ENCODE measurements at regions not wholly inside any gene's neighbourhood (a gene's known extent, or its start where the extent isn't known, plus 50 kb on each side); places are given as distances from the start of the nearest gene placed in this dataset.
"Not testable (repeated sequence)": the region's sequence is repeated elsewhere in the genome, so short reads cannot be mapped to it uniquely, and the experiment has no call there.

DNA sequence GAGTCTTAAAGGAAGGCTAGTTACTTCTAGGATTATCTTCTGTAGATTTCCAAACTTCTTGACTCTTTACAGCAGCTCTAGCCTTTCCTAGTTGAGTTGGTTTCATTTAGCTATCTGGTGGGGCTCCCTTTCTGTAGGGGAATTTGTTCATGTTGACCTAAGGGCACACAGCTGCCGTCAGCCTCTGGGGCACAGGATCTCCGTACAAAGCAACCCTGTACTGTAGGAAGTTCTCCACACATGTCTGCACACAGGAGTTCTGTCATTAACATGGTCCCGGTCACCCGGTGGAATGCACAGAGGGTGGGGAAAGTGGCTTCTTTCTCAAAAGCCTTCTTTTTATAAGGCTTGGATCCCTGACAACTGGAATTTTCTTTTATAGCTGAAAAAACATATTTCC, 88.7 kb upstream of the TNIK start:
- peak; percentile 30 for DNase-seq (ENCODE audit: low read depth, low spot score)

DNA sequence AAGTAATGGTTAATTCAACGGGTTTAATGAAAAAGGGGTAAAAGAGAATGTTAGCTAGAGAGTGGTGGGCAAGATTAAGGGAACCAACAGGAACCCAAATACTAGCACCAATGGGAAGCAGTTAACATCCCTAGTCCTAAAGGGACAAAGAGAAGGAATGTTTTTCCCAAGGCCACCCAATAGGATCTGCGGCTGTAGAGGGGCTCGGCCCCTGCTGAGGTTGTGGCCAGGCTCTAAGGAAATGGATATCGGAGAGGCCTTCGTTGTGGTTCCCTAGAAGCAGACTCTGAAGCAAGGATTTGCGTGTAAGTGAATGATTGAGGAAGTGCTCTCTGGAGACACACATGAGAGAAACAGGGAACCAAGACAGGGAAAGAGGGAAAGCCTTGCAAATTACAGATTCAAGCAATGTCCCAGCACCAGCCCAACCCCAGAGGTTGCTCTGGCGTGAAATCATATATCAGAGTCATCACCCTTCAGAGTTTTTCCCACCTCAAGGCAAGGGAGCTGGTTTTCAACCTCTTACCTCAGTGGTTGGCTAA, 83.6 kb upstream of the TNIK start:
- no peak for DNase-seq (ENCODE audit: low read depth, low spot score)

DNA sequence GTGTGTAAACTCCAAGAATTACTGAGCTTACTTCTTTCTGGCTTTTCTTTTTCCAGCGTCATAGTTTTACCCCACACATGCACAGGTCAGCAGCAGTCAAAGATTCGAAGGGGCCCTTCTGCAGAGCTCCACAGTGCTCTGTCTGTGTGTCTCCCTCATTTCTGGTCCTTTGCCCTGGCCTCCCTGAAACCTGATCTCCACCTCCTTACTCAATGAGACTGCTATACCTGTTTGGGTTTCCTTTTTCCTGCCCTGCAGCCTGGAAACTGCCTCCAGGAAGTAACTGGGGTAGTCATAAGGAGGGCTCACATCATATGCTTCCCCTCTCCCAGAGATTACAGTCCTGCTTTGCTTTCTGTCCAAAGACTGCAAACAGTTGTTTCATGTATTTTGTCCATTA, 82.8 kb upstream of the TNIK start:
- DNase-seq (ENCODE audit: low read depth, low spot score), result peak; percentile 28

GRCh38 chr3:171541647-171542046, 81.4 kb upstream of the TNIK start:
- no peak for DNase-seq (ENCODE audit: low read depth, low spot score)

GRCh38 chr3:171541181-171541580, 81.0 kb upstream of the TNIK start:
- no peak for DNase-seq (ENCODE audit: low read depth, low spot score)

DNA sequence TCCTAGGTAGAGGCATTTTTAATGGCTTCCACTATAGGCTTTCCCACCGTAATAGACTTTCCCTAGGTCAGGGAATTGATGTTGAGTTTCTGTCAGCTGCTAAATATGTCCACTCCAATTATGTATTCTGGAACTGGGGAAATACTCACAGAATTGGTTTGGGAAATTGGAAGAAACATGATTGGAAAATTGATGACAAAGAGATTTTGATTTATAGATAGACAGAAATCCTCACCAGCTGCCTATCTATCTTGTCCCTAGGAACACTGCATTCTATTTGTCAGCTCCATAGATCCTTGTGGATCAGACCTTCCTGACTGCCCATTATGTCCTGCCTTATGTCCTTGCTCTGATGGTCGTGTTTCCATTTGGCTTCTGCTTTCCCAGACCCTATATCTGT, 75.6 kb upstream of the TNIK start:
- no peak for DNase-seq (ENCODE audit: low read depth, low spot score)

DNA sequence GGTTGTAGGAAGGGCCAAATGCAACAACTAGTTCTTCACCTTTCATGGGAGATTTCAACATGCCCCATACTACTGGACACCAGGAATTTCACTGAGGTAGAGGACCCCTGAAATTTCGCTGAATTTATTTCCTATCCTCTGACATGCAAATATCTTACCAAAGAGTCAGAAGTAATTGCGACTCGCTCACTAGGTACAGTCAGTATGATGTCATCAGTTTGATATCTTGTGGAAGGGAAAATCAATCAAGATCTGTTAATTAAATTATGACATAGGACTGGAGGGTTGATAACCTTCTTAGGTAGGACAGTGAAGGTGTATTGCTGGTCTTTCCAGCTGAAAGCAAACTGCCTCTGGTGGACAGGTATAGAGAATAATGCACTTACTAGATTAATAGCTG, 74.9 kb upstream of the TNIK start:
- no peak for DNase-seq (ENCODE audit: low read depth, low spot score)

DNA sequence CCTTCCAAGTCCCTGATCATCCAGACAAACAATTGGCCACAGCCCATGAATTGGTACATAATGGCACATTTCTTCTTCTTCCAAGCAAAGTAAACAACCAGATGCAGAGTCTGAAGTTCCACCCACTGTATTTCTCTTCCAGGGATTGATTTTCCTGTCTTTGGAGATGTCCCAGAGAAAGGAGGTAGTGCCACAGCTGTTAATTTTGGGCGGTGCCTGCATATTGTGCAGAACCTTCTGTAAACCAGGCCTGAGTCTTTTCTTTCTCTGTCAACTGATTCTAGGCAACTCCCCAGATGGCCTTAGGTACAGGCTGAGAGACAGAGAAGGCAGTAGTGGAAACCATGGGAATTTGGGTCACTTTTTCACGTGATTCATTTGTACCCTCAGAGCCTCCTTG, 73.5 kb upstream of the TNIK start:
- no peak for DNase-seq (ENCODE audit: low read depth, low spot score)

GRCh38 chr3:171532294-171532693, 72.1 kb upstream of the TNIK start:
- no peak for DNase-seq (ENCODE audit: low read depth, low spot score)

DNA sequence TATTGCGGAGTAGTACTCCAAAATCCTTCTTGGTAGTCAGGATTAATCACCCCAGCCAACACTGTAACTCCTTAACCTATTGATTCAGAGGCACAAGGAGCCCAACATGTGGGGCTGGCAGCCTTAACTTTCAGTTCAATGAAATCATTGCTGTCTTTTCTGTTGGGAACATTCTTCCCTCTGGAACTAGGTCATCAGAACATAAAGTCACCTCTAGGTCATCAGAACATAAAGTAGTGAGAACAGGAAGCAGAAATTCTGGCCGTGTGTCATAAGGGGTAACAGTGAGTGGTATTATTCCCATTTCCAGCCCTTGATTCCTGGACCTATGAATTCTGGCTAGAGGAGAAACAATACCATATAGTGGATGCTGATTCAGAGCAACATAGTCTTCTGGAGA, 71.5 kb upstream of the TNIK start:
- DNase-seq (ENCODE audit: low read depth, low spot score), result no peak

DNA sequence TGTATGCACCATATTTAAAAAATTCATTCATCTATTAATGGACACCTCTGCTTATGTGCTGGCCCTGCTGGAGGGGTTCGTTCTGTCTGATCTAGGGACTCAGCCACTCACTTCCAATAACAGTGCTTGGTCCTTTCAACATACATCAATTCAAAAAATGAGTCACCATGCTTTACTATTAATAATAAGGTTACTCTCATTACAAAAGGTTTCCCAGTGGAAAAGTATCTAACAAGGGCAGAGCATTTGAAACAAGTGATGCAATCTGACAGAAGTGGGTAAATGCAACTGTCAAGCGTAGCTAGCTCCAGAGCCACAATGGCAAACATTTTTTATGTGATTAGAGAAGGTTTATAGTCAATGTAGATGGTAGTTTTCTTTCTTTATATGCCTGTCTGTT, 67.9 kb upstream of the TNIK start:
- no peak for DNase-seq (ENCODE audit: low read depth, low spot score)

- DNase-seq (ENCODE audit: low read depth, low spot score), result no peak
These were observed 66.7 kb upstream of the TNIK start for GRCh38 chr3:171526869-171527268.

DNA sequence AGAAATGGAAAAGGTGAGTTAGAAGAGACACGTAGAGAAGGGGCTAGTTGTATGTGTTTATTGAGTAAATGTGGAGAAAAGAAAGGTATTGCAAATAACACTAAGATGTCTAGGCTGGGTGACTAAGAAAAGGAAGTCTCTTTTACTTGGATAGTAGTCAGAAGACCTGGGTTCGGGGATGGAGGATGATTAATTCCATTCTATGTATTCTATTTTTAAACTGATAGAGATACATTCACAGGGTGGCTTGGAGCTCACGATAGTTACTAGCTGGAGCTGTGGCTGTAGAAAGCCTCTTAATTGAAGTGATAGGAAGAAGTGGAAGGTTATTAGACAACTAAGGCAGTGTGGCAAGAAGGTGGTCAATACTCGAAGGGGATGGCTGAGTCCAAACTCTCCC, 65.9 kb upstream of the TNIK start:
- DNase-seq (ENCODE audit: low read depth, low spot score), result no peak

GRCh38 chr3:171525437-171525836, 65.2 kb upstream of the TNIK start:
- no peak for DNase-seq (ENCODE audit: low read depth, low spot score)

GRCh38 chr3:171524921-171525310, 64.7 kb upstream of the TNIK start:
- DNase-seq (ENCODE audit: low read depth, low spot score), result no peak

GRCh38 chr3:171522651-171523050, 62.4 kb upstream of the TNIK start:
- DNase-seq (ENCODE audit: low read depth, low spot score), result no peak

GRCh38 chr3:171519423-171519822, 59.2 kb upstream of the TNIK start:
- DNase-seq (ENCODE audit: low read depth, low spot score), result not testable (repeated sequence)

- DNase-seq (ENCODE audit: low read depth, low spot score), result no peak
These were observed 56.6 kb upstream of the TNIK start for GRCh38 chr3:171516765-171517164.

DNA sequence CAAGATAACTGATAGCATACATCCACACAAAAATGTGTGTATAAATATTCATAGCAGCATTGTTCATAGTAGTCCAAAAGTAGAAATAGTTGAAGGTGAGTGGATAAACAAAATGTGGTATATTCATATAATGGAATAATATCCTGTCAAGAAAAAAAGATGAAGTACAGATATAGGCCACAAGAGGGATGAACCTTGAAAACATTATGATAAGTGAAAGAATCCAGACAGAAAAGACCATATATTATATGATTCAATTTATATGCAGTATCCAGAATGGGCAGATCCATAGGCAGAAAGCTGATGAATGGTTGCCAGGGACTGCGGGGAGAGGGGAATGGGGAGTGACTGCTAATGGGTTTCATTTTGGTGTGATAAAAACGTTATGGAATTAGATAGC, 54.3 kb upstream of the TNIK start:
- DNase-seq (ENCODE audit: low read depth, low spot score), result no peak

DNA sequence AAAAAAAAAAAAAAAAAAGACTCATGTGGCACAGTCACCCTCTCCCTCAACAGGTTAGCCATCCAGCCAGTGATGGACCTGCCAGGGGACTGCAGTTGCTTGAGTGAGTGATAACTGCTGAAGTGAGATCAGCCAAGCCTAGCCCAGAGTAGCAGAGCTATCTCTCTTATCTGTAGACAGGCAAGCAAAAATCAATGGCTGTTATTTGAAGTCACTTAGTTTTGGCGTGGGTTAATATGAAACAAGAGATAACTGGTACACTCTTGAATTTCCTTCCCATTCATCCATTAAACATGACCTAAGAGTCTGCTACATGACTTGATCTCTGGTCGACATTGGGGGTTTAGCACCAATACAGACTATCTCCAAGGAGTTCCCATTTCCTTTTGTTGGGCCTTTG, 51.2 kb upstream of the TNIK start:
- no peak for DNase-seq (ENCODE audit: low read depth, low spot score)
